CD4-positive, alpha-beta T cell (primary cell): ENCODE measurements at regions not wholly inside any gene's neighbourhood (a gene's known extent, or its start where the extent isn't known, plus 50 kb on each side); places are given as distances from the start of the nearest gene placed in this dataset.

Source experiments
- ATAC-seq: fragments of 200-7000 bp; cut with Tn5 transposase; one replicate; pipeline ENCODE4 v1.10.0; 2022; ENCODE audit warnings: mild to moderate bottlenecking; ENCODE audit not compliant: poor library complexity
- CTCF ChIA-PET: fragments of 350-600 bp; sonication (Branson Sonifier 250); formaldehyde crosslinking; loops from one replicate; lab custom pipeline; 2021; ENCODE audit warnings: antibody characterized with exemption, inconsistent platforms; lab: Charles Lee
- POLR2A ChIA-PET: fragments of 350-600 bp; sonication (Branson Sonifier 250); formaldehyde crosslinking; loops from one replicate; lab custom pipeline; 2021; ENCODE audit warnings: antibody characterized with exemption, inconsistent platforms; lab: Charles Lee
- DNase-seq, 14 experiments: peaks; one replicate each; pipeline ENCODE4 v3.0.0-alpha.2; 2013 to 2020; ENCODE audit warnings: mixed read lengths in 2 of 14
- H3K27ac ChIP-seq, 2 donors: one replicate each; pipeline versions ENCODE4 v1.5.1 to v1.7.0; 2013; ENCODE audit warnings: low read length in 2 of 2, low read depth in 1 of 2, mild to moderate bottlenecking in 1 of 2
- H3K27me3 ChIP-seq, 2 experiments: 1 replicate in 1 of 2; 2 replicates in 1 of 2; pipeline versions ENCODE4 v1.6.1 to v1.7.0; 2013; ENCODE audit warnings: low read length in 2 of 2, control low read depth in 1 of 2, mild to moderate bottlenecking in 1 of 2, moderate library complexity in 1 of 2; ENCODE audit not compliant: insufficient read depth in 2 of 2, control insufficient read depth in 1 of 2
- H3K36me3 ChIP-seq: one replicate; pipeline ENCODE4 v1.6.1; 2013; ENCODE audit warnings: low read length, control low read depth; ENCODE audit not compliant: insufficient read depth
- H3K4me1 ChIP-seq: one replicate; pipeline ENCODE4 v1.6.1; 2013; ENCODE audit warnings: low read length, control low read depth; ENCODE audit not compliant: insufficient read depth
- H3K4me3 ChIP-seq: one replicate; pipeline ENCODE4 v1.5.1; 2013; ENCODE audit warnings: mild to moderate bottlenecking, low read length, moderate library complexity
- H3K9me3 ChIP-seq, 2 experiments: 1 replicate in 1 of 2; 2 replicates in 1 of 2; pipeline versions ENCODE4 v1.6.1 to v1.7.0; 2013; ENCODE audit warnings: low read length in 2 of 2, mild to moderate bottlenecking in 2 of 2, control low read depth in 1 of 2, moderate library complexity in 1 of 2; ENCODE audit not compliant: control insufficient read depth in 1 of 2, insufficient read depth in 1 of 2
- H3K27ac Mint-ChIP-seq: one replicate; pipeline ENCODE4 v1.8.0; 2020; ENCODE audit warnings: mixed read lengths
- H3K27me3 Mint-ChIP-seq: one replicate; pipeline ENCODE4 v1.8.0; 2021; ENCODE audit warnings: mixed read lengths
- H3K36me3 Mint-ChIP-seq: one replicate; pipeline ENCODE4 v1.8.0; 2021; ENCODE audit warnings: low read depth, mixed read lengths
- H3K4me1 Mint-ChIP-seq: one replicate; pipeline ENCODE4 v1.8.0; 2021; ENCODE audit warnings: low read depth, mixed read lengths
- H3K4me3 Mint-ChIP-seq: one replicate; pipeline ENCODE4 v1.8.0; 2020; ENCODE audit warnings: mild to moderate bottlenecking, mixed read lengths
- H3K9me3 Mint-ChIP-seq: one replicate; pipeline ENCODE4 v1.8.0; 2020; ENCODE audit warnings: mixed read lengths
- intact Hi-C, 2 experiments: fragments of 100-400 bp; cut with DNase I in 1 of 2; cut with micrococcal nuclease in 1 of 2; formaldehyde crosslinking; loops; one replicate each; pipeline versions ENCODE4 v1.15.1 to v1.9.0; 2023 to 2025; cut with DNase I, micrococcal nuclease
- TF ChIP-seq, protein P1 (sequence below): fragments of 200-600 bp; IDR thresholded peaks from one replicate; pipeline ENCODE4 v1.8.0; 2022; ENCODE audit warnings: antibody characterized with exemption, mild to moderate bottlenecking

DNA sequence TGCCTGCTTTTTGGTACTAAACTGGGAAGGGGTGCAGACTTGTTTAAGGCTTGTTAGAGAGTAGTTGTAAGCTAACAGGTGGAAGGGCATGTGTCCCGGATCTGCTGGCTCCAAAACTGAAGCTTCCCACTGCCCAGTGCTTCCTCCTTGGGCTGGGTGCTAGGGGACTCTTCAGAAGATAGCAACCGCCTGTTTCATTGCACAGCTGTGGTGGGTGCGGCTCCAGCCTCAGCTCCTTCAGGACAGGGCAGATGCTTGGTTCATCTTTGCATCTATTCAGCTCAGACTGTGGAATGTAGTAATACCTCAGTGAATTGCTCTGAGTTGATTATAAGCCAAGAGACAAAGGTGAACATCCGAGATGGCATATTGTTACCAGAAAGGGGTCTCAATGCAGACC lies 527.1 kb downstream of the TYW1 start:
- CTCF ChIA-PET: no interaction called here
- ATAC-seq: no peak

DNA sequence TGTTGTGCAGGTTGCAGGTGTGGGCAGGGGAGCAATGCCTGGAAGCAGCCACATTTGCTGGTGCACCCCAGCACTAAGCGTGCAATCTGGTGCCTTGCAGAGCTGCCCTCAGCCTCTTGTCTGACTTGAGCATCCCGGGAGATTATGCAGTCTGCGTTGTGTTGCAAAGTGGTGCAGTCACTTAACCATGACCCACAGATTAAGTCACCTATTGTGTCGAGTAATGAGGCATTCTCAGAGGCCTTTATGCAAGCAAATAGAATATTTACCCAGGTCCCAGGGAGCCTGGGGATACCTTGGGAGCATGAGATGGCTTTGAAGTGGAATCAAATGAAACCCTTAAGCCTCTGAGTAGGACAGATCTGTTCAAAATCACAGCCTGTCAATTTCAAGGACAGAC lies 529.0 kb downstream of the TYW1 start:
- no peaks in the 10 kb centered on the region for H3K27me3 Mint-ChIP-seq

More for the DNA sequence above, 527.1 kb downstream of the TYW1 start:
- POLR2A ChIA-PET: no interaction called here
- no peak overlapping the region for H3K4me3 ChIP-seq
- H3K9me3 Mint-ChIP-seq: peaks cover 10% of the 10 kb centered on the region
- H3K27me3 Mint-ChIP-seq: no peaks in the 10 kb centered on the region
- no peak overlapping the region for H3K27ac Mint-ChIP-seq
- DNase-seq: no peak
- TF ChIP-seq, protein P1, sequence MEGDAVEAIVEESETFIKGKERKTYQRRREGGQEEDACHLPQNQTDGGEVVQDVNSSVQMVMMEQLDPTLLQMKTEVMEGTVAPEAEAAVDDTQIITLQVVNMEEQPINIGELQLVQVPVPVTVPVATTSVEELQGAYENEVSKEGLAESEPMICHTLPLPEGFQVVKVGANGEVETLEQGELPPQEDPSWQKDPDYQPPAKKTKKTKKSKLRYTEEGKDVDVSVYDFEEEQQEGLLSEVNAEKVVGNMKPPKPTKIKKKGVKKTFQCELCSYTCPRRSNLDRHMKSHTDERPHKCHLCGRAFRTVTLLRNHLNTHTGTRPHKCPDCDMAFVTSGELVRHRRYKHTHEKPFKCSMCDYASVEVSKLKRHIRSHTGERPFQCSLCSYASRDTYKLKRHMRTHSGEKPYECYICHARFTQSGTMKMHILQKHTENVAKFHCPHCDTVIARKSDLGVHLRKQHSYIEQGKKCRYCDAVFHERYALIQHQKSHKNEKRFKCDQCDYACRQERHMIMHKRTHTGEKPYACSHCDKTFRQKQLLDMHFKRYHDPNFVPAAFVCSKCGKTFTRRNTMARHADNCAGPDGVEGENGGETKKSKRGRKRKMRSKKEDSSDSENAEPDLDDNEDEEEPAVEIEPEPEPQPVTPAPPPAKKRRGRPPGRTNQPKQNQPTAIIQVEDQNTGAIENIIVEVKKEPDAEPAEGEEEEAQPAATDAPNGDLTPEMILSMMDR: no peak
- no peak overlapping the region for H3K27ac ChIP-seq
- H3K36me3 ChIP-seq: no peaks in the 10 kb centered on the region
- no peak overlapping the region for H3K4me3 Mint-ChIP-seq
- no peaks in the 10 kb centered on the region for H3K27me3 ChIP-seq
- peaks cover 0 to 9% of the 10 kb centered on the region in 2 experiments for H3K9me3 ChIP-seq
- no peaks in the 10 kb centered on the region for H3K4me1 Mint-ChIP-seq
- H3K36me3 Mint-ChIP-seq: no peaks in the 10 kb centered on the region
- H3K4me1 ChIP-seq: no peaks in the 10 kb centered on the region
- intact Hi-C loops: no loop called here

DNA sequence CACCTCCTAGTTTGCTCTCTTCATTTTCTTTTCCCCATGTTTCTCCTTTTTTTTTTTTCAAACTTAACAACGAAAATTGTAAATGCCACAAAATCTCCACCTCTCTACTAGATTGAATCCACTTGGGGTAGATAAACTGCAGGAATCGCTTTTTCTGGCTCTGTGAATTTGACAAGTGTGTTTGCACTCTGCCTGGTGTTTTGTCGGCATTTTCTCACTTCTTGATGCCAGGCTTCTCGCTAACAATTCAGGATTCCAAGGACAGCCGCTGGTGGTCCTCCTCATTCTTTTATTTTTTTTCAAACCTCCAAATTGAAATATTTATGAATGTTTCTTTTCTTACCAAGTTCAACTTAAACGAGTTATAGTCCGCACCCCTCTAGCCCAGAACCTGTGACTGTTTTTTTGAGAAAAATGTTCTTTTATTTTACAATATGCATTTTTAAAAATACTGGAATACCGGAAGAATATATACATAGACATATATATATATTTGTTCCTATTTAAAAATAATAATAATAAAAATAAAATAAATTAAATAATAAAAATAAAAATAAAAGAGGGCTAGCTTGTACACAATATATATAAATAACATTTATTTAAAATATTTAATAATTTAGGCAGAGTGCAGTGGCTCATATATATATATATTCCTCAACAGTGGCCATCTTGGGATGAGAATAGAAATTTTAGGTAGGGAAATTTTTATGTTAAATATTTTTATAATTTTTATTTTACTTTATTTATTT lies 538.8 kb downstream of the TYW1 start:
- H3K27me3 Mint-ChIP-seq: no peaks in the 10 kb centered on the region
- no peak overlapping the region for H3K4me3 Mint-ChIP-seq
- Histone ChIP-seq H3K27me3 (no peaks in the 10 kb centered on the region), H3K27ac (no peak overlapping the region), H3K36me3 (no peaks in the 10 kb centered on the region), H3K9me3 (peaks cover 0 to 10% of the 10 kb centered on the region in 2 experiments), H3K4me1 (no peaks in the 10 kb centered on the region), H3K4me3 (no peak overlapping the region)
- CTCF ChIA-PET: no interaction called here
- POLR2A ChIA-PET: no interaction called here
- no peaks in the 10 kb centered on the region for H3K36me3 Mint-ChIP-seq
- no peak overlapping the region for H3K27ac Mint-ChIP-seq
- TF ChIP-seq, protein P1: no peak
- H3K4me1 Mint-ChIP-seq: no peaks in the 10 kb centered on the region
- DNase-seq (no peak), ATAC-seq (no peak)
- H3K9me3 Mint-ChIP-seq: peaks cover 2% of the 10 kb centered on the region
- intact Hi-C loops: no loop called here

More for the DNA sequence above, 529.0 kb downstream of the TYW1 start:
- Histone ChIP-seq H3K9me3 (peaks cover 0 to 16% of the 10 kb centered on the region in 2 experiments), H3K4me1 (no peaks in the 10 kb centered on the region), H3K36me3 (no peaks in the 10 kb centered on the region), H3K27ac (no peak overlapping the region), H3K27me3 (no peaks in the 10 kb centered on the region), H3K4me3 (no peak overlapping the region)
- intact Hi-C loops: no loop called here
- ChIA-PET CTCF (no interaction called here), POLR2A (no interaction called here)
- Mint-ChIP-seq H3K27ac (no peak overlapping the region), H3K4me3 (no peak overlapping the region), H3K9me3 (peaks cover 4% of the 10 kb centered on the region), H3K4me1 (no peaks in the 10 kb centered on the region), H3K36me3 (no peaks in the 10 kb centered on the region)
- DNase-seq (no peak), ATAC-seq (no peak)
- TF ChIP-seq, protein P1: no peak
